Hepatocyte (in vitro differentiated cells): ENCODE measurements at regions not wholly inside any gene's neighbourhood (a gene's known extent, or its start where the extent isn't known, plus 50 kb on each side); places are given as distances from the start of the nearest gene placed in this dataset.

ENCODE experiments used
- DNase-seq: peaks from one replicate; pipeline ENCODE4 v3.0.0-alpha.2; 2016; ENCODE audit warnings: low spot score
- H2AFZ ChIP-seq: fragments of 200-600 bp; sonication (generic); 2 replicates; pipeline ENCODE4 v1.6.0; 2016; ENCODE audit warnings: antibody characterized with exemption, mild to moderate bottlenecking
- H3K27ac ChIP-seq: fragments of 200-600 bp; sonication (generic); 2 replicates; pipeline ENCODE4 v1.5.1; 2016; ENCODE audit warnings: mild to moderate bottlenecking
- H3K27me3 ChIP-seq: fragments of 200-600 bp; sonication (generic); 2 replicates; pipeline ENCODE4 v1.6.1; 2016
- H3K36me3 ChIP-seq: fragments of 200-600 bp; sonication (generic); replicated peaks from 2 replicates; pipeline ENCODE4 v1.5.1; 2016; ENCODE audit warnings: low read depth; ENCODE audit not compliant: insufficient read depth
- H3K4me1 ChIP-seq: fragments of 200-600 bp; sonication (generic); 2 replicates; pipeline ENCODE4 v1.5.1; 2016; ENCODE audit warnings: mild to moderate bottlenecking, moderate library complexity; ENCODE audit not compliant: insufficient read depth
- H3K4me2 ChIP-seq: fragments of 200-600 bp; sonication (generic); 2 replicates; pipeline ENCODE4 v1.6.0; 2016
- H3K4me3 ChIP-seq: fragments of 200-600 bp; sonication (generic); 2 replicates; pipeline ENCODE4 v1.5.1; 2016; ENCODE audit warnings: mild to moderate bottlenecking
- H3K79me2 ChIP-seq: fragments of 200-600 bp; sonication (generic); 2 replicates; pipeline ENCODE4 v1.6.0; 2017; ENCODE audit warnings: mild to moderate bottlenecking
- H3K9me2 ChIP-seq: fragments of 200-600 bp; sonication (generic); replicated peaks from 2 replicates; pipeline ENCODE4 v1.6.0; 2017; ENCODE audit warnings: mild to moderate bottlenecking; ENCODE audit not compliant: insufficient read depth
- H3K9me3 ChIP-seq: fragments of 200-600 bp; sonication (generic); 2 replicates; pipeline ENCODE4 v1.5.1; 2016; ENCODE audit warnings: low read depth, mild to moderate bottlenecking
- H4K20me1 ChIP-seq: fragments of 200-600 bp; sonication (generic); 2 replicates; pipeline ENCODE4 v1.6.0; 2016; ENCODE audit warnings: mild to moderate bottlenecking; ENCODE audit not compliant: insufficient read depth, poor library complexity, severe bottlenecking
- CTCF ChIP-seq: fragments of 200-600 bp; sonication (generic); IDR thresholded peaks from 2 replicates; pipeline ENCODE4 v1.5.1; 2016; ENCODE audit warnings: antibody characterized with exemption, mild to moderate bottlenecking; ENCODE audit not compliant: poor library complexity
- EZH2 ChIP-seq: fragments of 200-600 bp; sonication (generic); IDR thresholded peaks from 2 replicates; pipeline ENCODE4 v1.6.1; 2016; ENCODE audit warnings: antibody characterized with exemption, mild to moderate bottlenecking, borderline replicate concordance
- EZH2phosphoT487 ChIP-seq: fragments of 200-600 bp; sonication (generic); IDR thresholded peaks from one replicate; pipeline ENCODE4 v1.6.1; 2018; ENCODE audit warnings: antibody characterized with exemption, mild to moderate bottlenecking, low read depth, moderate library complexity; ENCODE audit not compliant: unreplicated experiment, severe bottlenecking
- WGBS: methylation state at CpG from one replicate; pipeline ENCODE4 v1.1.6; 2016; ENCODE audit warnings: low lambda C conversion rate; ENCODE audit errors: missing lambda C conversion rate; 5-methylcytosine and 5-hydroxymethylcytosine counted together

- Histone ChIP-seq H3K36me3 (no peaks in the 10 kb centered on the region), H3K4me2 (no peak overlapping the region), H4K20me1 (no peaks in the 10 kb centered on the region), H3K9me2 (no peaks in the 10 kb centered on the region), H3K4me1 (peaks cover 6% of the 10 kb centered on the region), H3K9me3 (no peaks in the 10 kb centered on the region), H2AFZ (no peak overlapping the region), H3K27me3 (no peaks in the 10 kb centered on the region), H3K4me3 (no peak overlapping the region), H3K27ac (no peak overlapping the region), H3K79me2 (no peaks in the 10 kb centered on the region)
- no peak for TF ChIP-seq EZH2
- TF ChIP-seq EZH2phosphoT487 = no peak
- no peak for TF ChIP-seq CTCF
- DNase-seq = no peak
Measured at GRCh38 chr10:55367555-55367954, 566.5 kb upstream of the PCDH15 start.

- H3K4me2 ChIP-seq = no peak overlapping the region
- H3K9me3 ChIP-seq = no peaks in the 10 kb centered on the region
- H3K36me3 ChIP-seq = no peaks in the 10 kb centered on the region
- WGBS = 83% methylated on average over 2 of the region's 2 CpGs
- TF ChIP-seq EZH2 (no peak), CTCF (no peak), EZH2phosphoT487 (no peak)
- H2AFZ ChIP-seq = no peak overlapping the region
- no peaks in the 10 kb centered on the region for H3K9me2 ChIP-seq
- DNase-seq = no peak
- no peaks in the 10 kb centered on the region for H3K79me2 ChIP-seq
- H3K27me3 ChIP-seq = no peaks in the 10 kb centered on the region
- H4K20me1 ChIP-seq = no peaks in the 10 kb centered on the region
- H3K4me1 ChIP-seq = no peaks in the 10 kb centered on the region
- H3K4me3 ChIP-seq = no peak overlapping the region
- H3K27ac ChIP-seq = no peak overlapping the region
Measured at GRCh38 chr10:55358539-55358938, 557.5 kb upstream of the PCDH15 start.

- Histone ChIP-seq H3K27me3 (no peaks in the 10 kb centered on the region), H3K79me2 (no peaks in the 10 kb centered on the region), H3K36me3 (no peaks in the 10 kb centered on the region), H2AFZ (no peak overlapping the region), H3K4me3 (no peak overlapping the region), H3K4me1 (no peaks in the 10 kb centered on the region), H3K27ac (no peak overlapping the region), H3K4me2 (no peak overlapping the region), H3K9me2 (no peaks in the 10 kb centered on the region), H4K20me1 (no peaks in the 10 kb centered on the region), H3K9me3 (no peaks in the 10 kb centered on the region)
- no peak for TF ChIP-seq EZH2
- TF ChIP-seq CTCF = no peak
- no peak for TF ChIP-seq EZH2phosphoT487
- WGBS = 87% methylated on average over 1 of the region's 1 CpG
- DNase-seq = no peak
Measured at GRCh38 chr10:55353414-55353813, 552.4 kb upstream of the PCDH15 start.

- Histone ChIP-seq H3K4me3 (no peak overlapping the region), H3K4me1 (no peaks in the 10 kb centered on the region), H3K79me2 (no peaks in the 10 kb centered on the region), H3K27ac (no peak overlapping the region), H3K27me3 (no peaks in the 10 kb centered on the region), H3K4me2 (no peak overlapping the region), H2AFZ (no peak overlapping the region), H3K9me3 (no peaks in the 10 kb centered on the region), H4K20me1 (no peaks in the 10 kb centered on the region), H3K36me3 (no peaks in the 10 kb centered on the region), H3K9me2 (no peaks in the 10 kb centered on the region)
- no peak for TF ChIP-seq CTCF
- TF ChIP-seq EZH2 = no peak
- TF ChIP-seq EZH2phosphoT487 = no peak
- WGBS = 62% methylated on average over 2 of the region's 2 CpGs
- DNase-seq = no peak
Measured at GRCh38 chr10:55351431-55351830, 550.4 kb upstream of the PCDH15 start.
